DND-41 (cell line): ENCODE measurements at regions not wholly inside any gene's neighbourhood (a gene's known extent, or its start where the extent isn't known, plus 50 kb on each side); places are given as distances from the start of the nearest gene placed in this dataset.

Experiments
- CTCF ChIP-seq: IDR thresholded peaks from 2 replicates; pipeline ENCODE4 v1.5.1; 2012; ENCODE audit warnings: borderline replicate concordance, low read length, moderate library complexity, mild to moderate bottlenecking; ENCODE audit not compliant: poor library complexity, severe bottlenecking; ENCODE audit errors: extremely low read depth
- EZH2 ChIP-seq: IDR thresholded peaks from 3 replicates; pipeline ENCODE4 v1.6.1; 2012; ENCODE audit warnings: borderline replicate concordance, low read depth, mild to moderate bottlenecking, moderate library complexity, low read length, inconsistent platforms; ENCODE audit not compliant: severe bottlenecking

DNA sequence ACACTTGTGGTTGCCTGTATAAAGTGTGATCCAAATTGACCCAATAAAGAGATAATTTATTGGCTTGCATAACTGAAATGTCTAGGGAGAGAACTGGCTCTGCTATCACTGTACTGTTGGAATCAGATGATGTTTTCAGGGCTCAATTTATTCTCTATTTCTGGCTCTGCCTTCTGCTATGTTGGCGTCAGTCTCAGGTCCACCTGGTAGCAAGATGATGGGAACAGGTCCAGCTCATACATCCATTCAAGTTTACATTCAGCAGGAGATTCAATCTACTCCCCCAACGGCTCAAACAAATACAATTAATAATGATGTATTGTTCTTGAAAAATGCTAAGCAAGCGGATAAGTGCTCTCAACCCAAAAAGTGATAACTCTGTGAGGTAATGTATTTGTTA is 297.7 kb upstream of the SYT4 start:
- TF ChIP-seq CTCF (no peak), EZH2 (no peak)
